ENCODE measurements at regions not wholly inside any gene's neighbourhood (a gene's known extent, or its start where the extent isn't known, plus 50 kb on each side); places are given as distances from the start of the nearest gene placed in this dataset.
A peak's percentile ranks its signal among the peaks of the same experiment; 100 is the strongest.
"Not testable (repeated sequence)": the region's sequence is repeated elsewhere in the genome, so short reads cannot be mapped to it uniquely, and the experiment has no call there.

DNA sequence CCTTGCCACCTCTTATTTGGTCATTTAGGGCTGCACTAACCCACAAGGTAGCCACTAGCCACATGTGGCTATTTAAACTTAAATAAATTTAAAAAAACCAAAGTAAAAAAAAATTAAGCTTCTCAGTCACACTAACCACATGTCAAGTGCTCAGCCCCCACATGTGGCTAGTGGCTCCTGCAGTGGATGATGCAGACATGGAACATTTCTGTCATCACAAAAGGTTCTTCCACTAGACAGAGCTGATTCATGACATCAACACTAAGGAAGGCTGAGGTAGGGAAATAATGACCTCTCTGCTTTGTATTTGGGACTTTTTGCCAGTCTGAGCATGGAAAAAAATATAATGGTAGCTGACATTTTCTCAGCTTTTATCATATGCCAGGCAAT, 173.0 kb upstream of the FERMT1 start:
- no peak for DNase-seq

DNA sequence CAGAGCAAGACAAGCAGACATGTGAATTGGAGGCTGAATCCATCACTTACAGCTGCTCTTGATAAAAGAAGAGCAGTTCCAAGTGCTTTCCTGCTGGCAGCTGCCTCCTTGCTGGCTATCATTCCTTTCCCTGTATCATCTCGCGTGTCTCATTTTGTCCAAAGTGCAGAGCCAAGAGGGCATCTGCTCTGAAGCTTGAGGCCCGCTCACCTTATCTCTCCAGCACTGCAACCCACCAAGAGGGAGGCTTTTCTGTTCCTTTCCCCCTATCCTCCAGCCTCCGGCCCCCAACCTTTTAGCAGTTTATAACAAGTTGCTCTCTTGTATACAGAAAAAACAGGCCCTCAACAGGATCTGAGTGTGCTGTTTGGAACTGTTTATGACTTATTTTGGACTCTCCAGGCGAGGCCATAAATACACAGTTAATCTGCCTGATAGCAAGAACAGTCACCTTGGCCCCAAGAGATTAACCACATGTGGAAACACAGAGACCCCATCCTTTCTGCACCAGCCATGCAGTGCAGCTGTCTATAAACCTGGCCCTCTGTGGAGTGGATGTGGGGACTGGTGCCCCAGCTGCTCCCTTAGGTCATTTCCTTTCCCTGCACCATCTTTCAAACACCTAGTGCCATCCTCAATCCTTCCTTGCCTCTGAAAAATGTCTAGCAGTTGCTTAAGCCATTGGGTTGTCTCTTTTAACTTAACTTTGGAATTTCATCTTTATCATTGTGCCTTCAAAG, 172.5 kb upstream of the FERMT1 start:
- DNase-seq = no peak

DNA sequence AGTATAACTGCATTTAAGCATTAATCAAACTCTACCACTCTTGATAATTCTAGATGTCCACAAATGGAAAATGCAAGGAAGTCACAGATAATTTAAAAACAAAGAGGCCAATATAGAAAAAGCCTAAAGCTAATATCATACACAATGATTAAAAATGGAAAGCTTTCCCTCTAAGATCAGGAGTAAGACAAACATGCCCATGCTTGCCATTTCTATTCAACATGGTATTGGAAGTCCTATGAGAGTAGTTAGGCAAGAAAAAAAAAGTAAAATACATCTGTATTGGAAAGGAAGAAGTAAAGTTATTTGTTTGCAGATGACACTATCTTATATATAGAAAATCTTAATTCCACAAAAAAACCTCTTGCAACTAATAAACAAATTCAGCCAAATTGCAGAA, 164.6 kb upstream of the FERMT1 start:
- no peak for DNase-seq

DNA sequence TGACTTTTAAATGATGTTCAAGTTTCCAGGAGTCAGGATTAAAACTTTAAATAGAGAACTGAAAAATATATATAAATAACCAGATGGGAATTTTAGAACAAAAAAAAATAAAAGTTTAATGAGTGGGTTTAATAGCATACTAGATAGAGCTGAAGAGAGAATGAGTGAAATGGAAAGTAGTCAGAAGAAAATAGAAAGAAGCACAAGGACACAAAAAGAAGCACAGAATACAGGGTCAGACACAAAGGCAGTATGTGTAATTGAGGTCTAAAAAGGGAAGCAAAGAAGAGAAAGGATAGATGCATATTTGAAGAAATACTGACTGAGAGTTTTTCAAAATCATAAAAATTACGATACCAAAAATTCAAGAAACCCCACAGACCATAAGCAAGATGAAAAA, 159.8 kb upstream of the FERMT1 start:
- DNase-seq = peak; percentile 18

DNA sequence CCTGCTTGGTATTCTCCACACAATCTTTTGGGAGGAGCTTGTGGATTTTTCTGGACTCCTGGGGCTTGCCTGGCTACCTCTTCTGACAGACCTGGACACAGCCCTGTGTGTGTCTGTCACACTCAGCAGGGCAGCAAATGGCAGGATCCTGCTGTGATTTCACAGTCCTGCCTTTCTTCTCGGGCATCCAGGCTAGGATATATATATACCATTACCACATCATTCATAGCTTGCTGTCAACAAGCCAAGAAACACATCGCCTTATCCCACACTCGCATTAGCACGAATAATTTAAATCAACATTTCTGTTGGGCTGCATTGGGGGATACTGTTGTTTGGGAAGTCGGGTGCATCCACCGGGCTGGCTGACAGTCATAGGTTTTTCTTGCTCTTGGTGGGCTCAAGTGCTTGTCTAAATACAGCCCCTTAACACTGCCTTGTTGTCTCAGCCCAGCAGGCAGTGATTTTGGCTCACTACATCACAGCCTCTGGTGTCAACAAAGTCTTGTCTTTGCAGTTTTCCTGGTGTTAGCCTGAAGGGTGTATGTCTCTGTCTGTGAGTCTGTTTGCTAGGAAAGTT, 154.9 kb upstream of the FERMT1 start:
- DNase-seq = peak; percentile 95

DNA sequence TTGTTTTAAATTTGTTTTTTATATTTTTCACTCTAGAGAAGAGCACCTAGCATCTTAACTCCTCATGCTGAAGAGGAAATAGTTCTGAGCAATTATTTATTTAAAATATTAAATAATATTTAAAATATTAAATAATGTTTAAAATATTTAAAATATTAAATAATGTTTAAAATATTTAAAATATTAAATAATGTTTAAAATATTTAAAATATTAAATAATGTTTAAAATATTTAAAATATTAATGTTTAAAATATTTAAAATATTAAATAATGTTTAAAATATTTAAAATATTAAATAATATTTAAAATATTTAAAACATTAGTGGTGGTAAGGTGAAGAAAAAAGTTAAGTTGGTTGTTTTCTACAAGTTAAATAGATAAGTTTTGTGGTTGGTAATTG, 147.6 kb upstream of the FERMT1 start:
- not testable (repeated sequence) for DNase-seq

DNA sequence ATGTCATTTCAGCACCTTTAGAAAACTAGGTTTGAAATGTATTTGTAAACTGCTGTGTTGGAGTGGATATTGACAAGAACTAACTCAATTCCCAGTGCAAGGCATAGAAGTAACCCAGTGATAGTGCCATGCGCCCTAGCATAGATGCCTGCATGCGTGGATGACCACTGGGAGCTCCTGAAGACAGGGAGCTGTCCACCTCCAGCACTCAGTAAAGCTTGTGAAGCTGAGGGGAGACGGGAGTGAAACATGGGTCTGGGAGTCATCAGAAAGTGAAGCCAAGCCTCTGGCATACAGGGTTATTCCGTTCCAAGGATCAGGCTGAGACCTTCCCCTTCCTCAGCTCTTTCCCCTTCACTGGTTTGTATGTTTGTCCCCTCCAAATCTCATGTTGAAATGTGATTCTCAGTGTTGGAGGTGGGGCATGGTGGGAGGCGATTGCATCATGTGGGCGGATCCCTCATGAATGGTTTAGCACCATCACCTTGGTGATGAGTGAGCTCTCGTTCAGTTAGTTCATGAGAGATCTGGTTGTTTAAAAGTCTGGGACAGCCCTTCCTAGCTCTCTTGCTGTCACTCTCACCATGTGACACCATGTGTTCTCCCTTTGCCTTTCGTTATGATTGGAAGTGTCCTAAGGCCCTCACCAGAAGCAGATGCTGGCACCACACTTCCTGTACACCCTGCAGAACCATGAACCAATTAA, 146.5 kb upstream of the FERMT1 start:
- DNase-seq = peak; percentile 39

DNA sequence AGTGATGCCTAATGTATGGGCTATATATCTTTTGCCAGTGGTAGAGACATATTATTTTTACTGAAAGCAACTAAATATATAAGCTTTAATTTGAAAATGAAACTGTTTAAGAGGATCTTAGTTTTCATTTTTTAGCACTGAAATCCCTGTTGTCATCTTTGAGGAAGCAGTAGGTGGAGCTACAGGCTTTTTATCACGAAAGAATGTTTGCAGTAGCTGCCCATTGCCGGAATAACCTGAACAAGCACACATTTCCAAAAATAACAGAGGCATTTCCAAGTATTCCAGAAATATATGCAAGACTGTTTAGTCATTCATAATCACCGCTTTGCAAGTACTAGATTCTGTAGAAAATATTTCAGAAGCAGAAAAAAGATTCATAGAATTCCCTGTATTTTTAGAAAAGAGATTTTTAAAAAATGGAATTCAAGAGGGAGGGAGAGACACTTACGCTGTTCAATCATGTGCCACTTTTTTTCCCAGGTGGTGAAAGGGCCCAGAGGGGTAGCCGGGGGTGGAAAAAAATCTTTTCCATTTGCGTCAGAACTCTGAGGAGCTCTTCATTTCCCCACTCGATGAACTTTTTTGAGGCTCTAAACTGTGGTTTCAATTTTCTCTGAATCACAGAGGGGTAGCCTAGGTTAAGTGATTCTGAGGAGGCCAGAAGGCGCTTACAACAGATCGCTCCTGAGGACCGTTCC, 142.5 kb upstream of the FERMT1 start:
- DNase-seq = peak; percentile 80

DNA sequence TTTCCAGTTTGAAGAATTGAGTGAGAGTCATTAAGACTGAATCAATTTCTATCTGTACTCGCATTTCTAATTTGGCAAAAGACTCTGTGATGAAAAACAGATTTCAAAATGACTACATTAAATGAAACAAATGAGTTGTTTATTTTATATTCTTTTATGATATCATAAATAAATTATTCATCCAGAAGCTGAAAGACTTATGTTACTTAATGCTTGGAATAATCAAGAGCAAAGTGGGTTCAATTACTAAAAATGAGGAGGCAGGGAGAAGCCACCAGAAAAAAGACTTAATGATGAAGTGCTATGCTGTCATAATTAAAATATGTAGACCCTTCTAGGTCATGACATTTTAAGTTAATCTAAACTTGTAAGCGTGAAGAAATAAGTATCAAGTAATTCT, 130.6 kb upstream of the FERMT1 start:
- no peak for DNase-seq

DNA sequence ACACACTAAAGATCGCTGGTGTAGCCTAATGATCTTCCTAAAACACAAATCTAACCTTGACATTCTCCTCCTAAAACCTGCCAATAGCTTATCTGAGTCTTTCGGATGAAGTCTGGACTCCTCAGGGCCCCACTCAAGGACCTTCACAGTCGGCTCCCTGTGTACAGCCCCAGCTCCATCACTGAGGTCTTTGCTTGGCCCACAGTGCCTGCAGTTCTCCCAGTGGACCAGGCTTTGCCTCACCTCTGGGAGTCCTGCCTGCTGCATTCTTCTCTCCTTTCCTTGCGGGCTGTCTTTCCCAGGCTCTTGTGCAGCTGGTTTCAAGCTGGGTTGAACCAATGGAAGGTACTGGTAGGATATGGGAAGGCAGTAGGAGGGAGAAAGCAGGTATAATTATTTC, 122.6 kb upstream of the FERMT1 start:
- DNase-seq = no peak

DNA sequence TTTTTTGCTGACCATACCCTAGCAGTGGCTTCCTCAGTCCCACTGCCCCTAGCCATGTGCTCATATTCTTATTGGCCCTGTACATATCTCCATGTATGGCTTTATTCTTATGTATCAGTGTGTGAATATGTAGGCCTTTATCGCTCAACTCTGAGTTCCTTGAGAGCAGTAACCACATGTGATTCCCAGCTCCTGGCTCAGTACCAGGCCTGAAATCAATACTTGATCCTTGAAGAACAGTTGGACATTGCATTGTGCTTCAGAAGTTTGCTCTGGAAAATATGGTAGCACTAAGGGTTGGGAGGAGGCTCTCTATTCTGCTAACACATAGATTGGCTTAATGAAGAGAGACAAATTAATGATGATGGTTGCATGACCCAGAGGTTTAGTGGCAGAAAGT, 118.8 kb upstream of the FERMT1 start:
- no peak for DNase-seq

DNA sequence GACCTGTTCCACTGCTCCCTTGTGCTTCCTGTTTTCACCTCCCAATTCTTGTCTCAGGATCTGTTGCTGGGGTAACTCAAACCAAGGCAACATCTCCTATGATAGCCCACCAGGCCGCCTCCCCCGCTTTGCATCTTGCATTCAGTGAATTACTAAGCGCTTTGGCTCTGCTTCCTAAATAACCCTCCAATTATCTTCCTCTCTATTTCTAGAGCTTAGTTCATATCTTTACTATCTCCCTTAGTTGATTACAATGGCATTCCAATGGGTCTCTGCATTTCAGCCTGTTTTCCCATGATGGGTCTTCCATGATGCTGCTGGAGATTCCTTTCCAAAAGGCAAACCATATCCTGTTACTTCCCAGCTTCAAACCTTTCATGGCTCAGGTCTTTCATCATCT, 117.2 kb upstream of the FERMT1 start:
- DNase-seq = no peak

DNA sequence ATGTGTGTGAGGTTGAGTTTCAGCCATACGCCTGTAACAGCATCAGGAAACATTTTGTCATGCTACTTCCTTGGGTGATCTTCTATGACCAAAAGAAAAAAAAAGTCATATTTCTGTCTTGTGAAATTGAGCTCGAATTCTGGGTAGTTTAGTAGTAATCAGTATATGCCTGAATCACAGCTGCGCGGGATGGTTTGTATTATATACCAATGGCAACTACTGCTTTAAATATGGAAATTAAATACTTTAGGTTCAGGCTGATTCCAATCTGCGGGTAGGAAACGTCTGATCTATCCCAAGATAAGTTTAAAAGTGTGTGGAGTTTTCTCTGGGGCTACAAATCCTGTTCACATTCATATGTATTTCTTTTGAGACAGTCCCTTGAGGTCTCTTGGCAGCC, 115.6 kb upstream of the FERMT1 start:
- DNase-seq = no peak

DNA sequence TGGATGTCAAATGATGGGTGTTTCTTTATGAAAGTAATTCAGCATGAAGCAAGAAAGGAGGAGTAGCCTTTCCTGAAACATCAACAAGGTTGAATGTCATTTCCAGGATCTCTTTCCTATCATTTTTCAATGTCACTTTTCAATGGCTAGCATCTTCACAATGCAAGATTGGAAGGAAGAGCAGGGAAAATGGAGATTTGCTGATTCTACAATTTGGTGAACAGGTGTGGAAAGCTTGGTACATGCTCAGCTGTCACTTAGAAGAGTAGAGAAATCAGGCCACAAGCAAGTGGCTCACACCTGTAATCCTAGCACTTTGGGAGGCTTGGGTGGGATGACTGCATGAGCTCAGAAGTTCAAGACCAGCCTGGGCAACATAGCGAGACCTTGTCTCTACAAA, 112.7 kb upstream of the FERMT1 start:
- no peak for DNase-seq

DNA sequence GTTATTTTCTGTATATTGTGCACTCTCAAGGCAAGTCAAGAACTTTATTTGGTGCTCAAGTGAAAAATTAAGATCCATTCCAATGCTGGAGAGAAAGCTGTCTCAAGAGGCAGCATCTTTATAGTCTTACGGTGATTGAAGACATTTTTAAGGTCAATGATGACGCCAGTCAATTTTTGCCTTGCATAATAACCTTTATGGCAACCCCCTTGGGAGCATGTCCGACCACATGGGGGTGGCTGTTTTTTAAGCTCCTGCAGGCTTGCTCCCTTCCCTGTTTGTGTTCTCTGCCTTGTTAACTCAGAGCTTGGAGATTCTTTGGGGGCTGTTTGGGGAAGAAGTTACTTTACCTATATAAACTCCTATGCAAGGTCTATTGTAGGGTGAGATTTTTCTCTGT, 109.6 kb upstream of the FERMT1 start:
- no peak for DNase-seq

DNA sequence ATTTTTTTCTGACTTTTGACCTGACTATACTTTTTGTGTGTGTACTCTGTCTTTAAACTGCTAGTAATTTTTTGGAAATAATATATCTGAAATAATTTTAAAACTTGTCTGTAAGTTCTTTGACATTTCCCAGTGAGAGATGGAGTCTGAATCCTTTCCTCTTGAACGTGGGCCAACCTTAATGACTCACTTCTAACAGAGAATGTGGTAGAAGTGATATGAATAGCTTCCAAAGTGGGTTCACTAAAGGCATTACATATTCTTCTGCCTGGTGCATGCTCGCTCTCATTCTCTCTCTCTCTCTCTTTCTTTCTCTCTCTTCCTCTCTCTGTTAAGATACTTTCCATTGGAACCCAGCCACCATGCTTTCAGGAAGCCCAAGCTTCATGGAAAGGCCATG, 108.7 kb upstream of the FERMT1 start:
- DNase-seq = no peak

DNA sequence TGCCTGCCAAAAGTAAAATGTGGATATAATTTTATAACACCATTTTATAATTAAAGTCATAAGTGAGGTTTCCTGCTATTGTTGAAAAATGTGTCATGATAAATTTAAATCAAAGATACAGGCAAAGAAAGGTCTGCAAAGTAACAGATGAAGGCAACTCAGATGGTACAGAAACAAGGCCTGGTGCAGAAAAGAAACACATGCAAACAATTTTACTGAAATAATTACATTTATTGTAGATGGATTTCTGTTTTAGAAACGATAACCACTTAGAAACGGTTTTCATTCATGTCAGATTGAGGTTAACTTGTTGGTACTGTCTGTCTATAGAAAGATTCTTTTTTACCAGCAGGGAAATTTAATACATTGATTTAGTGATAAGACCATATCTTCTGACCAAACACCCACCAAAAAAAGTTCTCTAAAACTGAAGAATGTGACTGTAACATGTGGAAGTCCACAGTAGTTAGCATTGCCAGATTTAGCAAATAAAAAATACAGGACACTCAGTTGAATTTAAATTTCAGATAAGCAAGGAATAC, 105.5 kb upstream of the FERMT1 start:
- DNase-seq = no peak

DNA sequence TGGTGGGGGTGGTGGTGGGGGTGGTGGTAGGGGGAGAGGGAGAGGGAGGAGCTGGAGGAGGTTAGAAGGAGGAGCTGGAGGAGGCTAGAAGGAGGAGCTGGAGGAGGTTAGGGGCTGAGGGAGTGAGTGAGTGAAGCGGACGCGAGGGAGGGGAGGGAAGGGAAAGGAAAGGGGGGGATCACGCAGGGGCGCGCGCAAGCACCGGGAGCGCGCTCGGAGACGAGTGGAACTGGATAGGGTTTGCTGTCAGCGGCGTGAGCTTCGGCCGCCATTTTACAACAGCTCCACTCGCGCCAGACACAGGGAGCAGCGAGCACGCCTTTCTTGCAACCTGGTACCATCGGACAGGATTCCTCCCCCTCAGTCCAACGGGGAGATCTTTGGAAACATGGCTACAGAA, 90.5 kb upstream of the FERMT1 start:
- DNase-seq = no peak

DNA sequence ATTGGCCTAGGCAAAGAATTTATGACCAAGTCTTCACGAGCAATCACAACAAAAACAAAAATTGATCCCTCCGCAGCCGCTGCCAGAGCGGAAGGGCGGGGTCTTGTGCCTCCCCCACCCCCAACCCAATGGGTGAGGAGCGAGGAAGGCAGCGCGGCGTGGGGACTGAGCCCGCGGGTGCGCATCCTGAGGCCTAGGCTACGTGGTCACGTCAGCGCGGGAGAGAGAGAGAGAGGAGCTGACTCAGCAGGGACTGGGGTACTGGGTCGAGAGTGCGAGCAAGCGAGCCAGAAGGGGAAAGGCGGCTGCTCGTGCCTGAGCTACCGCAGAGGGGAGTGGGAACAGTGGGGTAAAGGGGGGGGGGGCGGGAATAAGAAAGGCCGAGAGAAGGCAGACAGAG, 90.1 kb upstream of the FERMT1 start:
- DNase-seq = no peak

DNA sequence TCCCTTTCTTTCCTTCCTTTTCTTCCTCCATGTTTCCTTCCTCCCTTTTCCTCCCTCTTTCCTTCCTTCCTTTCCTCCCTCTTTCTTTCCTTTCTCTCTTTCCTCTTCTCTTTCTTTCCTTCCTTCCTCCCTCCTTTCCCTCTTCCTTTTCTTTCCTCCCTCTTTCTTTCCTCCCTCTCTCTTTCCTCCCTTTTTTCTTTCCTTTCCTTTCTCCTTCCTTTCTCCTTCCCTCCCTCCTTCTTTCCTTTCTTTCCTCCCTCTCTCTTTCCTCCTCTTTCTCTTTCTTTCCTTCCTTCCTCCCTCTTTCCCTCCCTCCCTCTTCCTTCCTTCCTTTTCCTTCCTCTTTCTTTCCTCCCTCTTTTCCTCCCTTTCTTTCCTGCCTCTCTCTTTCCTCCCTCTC, 86.3 kb upstream of the FERMT1 start:
- DNase-seq = no peak

DNA sequence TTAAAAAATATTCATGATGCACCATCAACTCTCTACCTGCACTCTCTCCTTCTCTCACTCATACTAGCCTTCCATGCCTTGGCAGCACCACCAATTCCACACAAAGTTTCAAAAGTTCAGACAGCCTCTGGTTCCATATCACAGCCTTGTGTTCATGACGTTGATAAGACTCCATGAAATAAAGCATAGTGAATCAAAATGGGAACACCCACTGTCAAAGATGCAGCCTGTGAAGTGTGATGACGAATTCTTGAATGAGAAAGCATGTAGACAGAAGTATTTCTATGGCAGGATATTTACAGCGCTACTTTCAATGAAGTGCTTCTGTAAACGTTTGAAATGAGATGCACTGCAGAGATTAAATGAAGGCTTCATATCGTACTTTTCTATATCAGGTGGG, 77.3 kb upstream of the FERMT1 start:
- DNase-seq = no peak

DNA sequence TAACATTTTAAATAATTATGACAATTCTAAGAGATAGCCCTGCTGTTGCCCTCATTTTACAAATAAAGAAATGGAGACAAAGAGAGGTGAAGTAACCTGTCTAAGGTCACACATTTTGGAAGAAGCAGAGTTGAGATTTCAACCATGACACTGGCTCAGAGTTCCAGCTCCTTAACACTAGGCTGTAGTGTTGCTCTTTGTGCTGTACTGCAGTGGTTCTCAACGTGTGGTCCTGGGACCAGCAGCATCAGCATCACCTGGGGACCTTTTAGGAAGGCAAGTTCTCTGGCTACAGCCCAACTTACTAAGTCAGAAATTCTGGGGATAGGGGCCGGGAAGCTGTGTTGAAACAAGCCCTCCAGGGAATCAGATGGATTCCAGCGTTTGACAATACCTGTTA, 62.4 kb upstream of the FERMT1 start:
- DNase-seq = peak; percentile 51

DNA sequence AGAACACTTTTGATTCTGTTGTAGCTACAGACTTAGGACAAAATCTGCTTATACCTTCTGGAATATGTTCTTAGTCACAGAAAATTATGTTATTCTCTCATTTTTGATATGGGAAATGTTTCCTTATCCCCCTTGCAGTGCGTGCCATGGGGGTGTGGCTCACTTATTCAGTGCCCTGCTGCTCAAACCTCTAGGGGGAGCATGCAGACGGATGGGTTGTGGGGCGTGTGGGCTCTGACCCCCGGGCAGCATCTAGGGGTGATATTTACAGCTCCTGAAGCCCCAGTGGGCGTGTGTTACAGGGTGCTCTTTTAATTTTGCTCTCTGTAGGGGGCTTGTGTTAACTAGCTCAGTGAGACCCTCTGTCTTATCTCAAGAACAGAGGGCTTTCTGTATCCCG, 61.3 kb upstream of the FERMT1 start:
- peak; percentile 20 for DNase-seq

DNA sequence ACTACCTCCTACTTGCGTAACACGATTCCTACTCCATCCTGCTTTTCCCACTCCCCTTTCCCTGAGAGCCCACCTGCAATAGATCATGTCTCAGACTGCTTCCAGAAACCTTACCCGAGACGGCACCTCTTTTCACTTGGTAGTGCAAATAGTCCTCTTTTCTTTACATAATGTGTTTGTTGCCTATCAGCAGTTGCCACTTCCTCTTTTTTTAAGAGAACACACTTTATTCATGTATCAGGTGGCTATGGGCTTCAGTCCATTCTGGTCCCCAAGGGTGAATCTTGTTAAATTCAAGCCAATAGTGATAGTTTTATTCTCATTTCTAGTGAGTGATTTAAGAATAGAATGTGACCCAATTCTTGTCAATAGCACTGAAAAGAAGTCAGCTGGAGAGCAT, 57.7 kb upstream of the FERMT1 start:
- no peak for DNase-seq
